ENCODE measurements at regions not wholly inside any gene's neighbourhood (a gene's known extent, or its start where the extent isn't known, plus 50 kb on each side); places are given as distances from the start of the nearest gene placed in this dataset.

DNA sequence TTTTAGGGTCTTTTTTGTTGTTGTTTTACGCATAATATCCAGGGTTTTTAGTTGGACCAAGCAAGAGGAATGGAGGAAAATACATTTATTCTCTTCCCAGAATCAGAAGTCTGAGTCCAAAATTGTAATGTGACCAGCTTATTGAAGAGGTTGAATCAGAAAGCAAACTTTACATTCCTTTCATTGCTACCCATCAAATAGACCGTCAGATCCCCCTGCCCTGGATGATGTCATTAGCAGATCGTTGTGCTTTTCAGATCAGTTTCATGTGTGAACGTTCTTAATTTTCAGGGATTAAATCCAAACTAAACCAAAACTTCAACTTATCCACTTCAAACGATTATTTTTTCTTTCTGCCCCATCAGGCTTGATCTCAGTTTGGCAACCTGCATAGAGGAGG, 85.7 kb upstream of the NGF start:
- intact Hi-C loops (cut with DNase I; ENCODE audit: low total_unique reads) (no loop called here), in situ Hi-C loops (cut with MboI; ENCODE audit: low sequenced_read_pairs in 4 of 4) (no loop called here)
- ATAC-seq (no peak), DNase-seq (no peak)
- Histone ChIP-seq H3K9me3 (no peaks in the 10 kb centered on the region), H3K27me3 (no peaks in the 10 kb centered on the region), H3K27ac (no peak overlapping the region), H3K36me3 (no peaks in the 10 kb centered on the region), H3K4me3 (no peak overlapping the region), H3K4me1 (no peaks in the 10 kb centered on the region)
- TF ChIP-seq, protein P1, sequence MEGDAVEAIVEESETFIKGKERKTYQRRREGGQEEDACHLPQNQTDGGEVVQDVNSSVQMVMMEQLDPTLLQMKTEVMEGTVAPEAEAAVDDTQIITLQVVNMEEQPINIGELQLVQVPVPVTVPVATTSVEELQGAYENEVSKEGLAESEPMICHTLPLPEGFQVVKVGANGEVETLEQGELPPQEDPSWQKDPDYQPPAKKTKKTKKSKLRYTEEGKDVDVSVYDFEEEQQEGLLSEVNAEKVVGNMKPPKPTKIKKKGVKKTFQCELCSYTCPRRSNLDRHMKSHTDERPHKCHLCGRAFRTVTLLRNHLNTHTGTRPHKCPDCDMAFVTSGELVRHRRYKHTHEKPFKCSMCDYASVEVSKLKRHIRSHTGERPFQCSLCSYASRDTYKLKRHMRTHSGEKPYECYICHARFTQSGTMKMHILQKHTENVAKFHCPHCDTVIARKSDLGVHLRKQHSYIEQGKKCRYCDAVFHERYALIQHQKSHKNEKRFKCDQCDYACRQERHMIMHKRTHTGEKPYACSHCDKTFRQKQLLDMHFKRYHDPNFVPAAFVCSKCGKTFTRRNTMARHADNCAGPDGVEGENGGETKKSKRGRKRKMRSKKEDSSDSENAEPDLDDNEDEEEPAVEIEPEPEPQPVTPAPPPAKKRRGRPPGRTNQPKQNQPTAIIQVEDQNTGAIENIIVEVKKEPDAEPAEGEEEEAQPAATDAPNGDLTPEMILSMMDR (IDR thresholded peaks at IDR 0.05 in 4 of 5, conservative IDR thresholded peaks at IDR 0.05 in 1 of 5), result no peak
- TF ChIP-seq POLR2A (IDR thresholded peaks at IDR 0.05), result no peak

DNA sequence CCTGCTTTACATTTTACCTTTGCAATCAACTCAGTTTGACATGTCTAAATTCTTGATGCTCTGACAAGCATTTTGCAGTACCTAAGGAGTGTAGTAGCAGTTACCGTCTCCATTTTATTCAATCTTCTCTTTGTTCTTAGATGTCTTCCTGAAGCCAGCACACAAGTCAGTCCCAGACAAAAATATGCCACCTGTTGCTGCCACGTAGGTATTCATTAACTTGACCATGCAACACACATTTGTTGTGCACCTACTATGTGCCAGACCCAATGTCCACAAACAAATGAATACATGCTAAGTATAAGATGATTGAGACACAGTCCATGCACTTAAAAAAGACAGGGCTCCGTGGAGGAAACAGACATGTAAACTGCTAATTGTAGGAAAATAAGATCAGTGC, 81.5 kb upstream of the NGF start:
- in situ Hi-C loops (cut with MboI; ENCODE audit: low sequenced_read_pairs in 4 of 4), result no loop called here
- DNase-seq (no peak), ATAC-seq (no peak)
- Histone ChIP-seq H3K4me1 (no peaks in the 10 kb centered on the region), H3K27ac (no peak overlapping the region), H3K36me3 (no peaks in the 10 kb centered on the region), H3K27me3 (no peaks in the 10 kb centered on the region), H3K9me3 (no peaks in the 10 kb centered on the region), H3K4me3 (no peak overlapping the region)
- intact Hi-C loops (cut with DNase I; ENCODE audit: low total_unique reads), result no loop called here
- no peak for TF ChIP-seq POLR2A (IDR thresholded peaks at IDR 0.05)
- TF ChIP-seq, protein P1 (IDR thresholded peaks at IDR 0.05 in 4 of 5, conservative IDR thresholded peaks at IDR 0.05 in 1 of 5), result no peak

DNA sequence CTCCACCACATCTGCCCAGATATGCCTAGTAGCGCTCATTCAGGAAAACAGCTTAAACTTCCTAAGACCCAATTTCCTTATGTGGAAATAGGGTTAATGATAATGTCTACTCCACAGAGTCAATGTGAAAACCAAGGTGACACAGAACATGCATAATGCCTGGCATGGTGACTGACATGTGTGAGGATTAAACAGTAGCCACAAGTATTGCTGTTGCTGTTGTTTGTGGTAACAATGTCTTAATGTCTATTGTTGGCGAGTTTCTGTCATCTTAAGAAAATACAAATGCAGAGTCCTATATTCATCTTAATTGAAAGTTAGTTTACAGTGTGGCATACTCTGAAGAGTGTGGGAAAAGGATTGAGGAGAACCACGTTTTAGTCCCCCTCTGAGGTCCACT, 75.6 kb upstream of the NGF start:
- Histone ChIP-seq H3K27me3 (no peaks in the 10 kb centered on the region), H3K4me1 (no peaks in the 10 kb centered on the region), H3K36me3 (no peaks in the 10 kb centered on the region), H3K9me3 (no peaks in the 10 kb centered on the region), H3K27ac (no peak overlapping the region), H3K4me3 (no peak overlapping the region)
- ATAC-seq (no peak), DNase-seq (no peak)
- intact Hi-C loops (cut with DNase I; ENCODE audit: low total_unique reads), result no loop called here
- in situ Hi-C loops (cut with MboI; ENCODE audit: low sequenced_read_pairs in 4 of 4), result no loop called here
- TF ChIP-seq, protein P1 (IDR thresholded peaks at IDR 0.05 in 4 of 5, conservative IDR thresholded peaks at IDR 0.05 in 1 of 5), result no peak
- TF ChIP-seq POLR2A (IDR thresholded peaks at IDR 0.05), result no peak

DNA sequence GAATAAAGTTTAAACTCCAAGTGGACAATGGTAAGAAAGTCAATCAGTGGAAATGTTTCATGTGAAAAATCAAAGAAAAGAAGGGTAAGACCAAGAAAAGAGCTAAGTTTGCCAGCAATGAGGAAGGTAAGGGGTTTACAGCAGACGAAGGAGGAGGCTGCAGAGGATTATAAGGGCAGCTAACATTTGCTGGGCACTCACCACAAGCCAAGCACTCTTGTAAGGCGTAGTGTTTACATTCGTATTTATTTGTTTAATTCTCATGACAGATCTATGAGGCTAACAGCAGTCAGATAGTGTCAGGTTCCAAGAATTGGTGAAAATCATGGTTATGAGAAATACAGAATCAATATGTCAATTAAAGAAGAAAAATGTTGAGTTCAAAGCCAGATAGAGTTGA, 75.2 kb upstream of the NGF start:
- no peak overlapping the region for H3K4me3 ChIP-seq
- in situ Hi-C loops (cut with MboI; ENCODE audit: low sequenced_read_pairs in 4 of 4), result no loop called here
- intact Hi-C loops (cut with DNase I; ENCODE audit: low total_unique reads), result no loop called here
- no peaks in the 10 kb centered on the region for H3K4me1 ChIP-seq
- no peaks in the 10 kb centered on the region for H3K9me3 ChIP-seq
- H3K27ac ChIP-seq, result no peak overlapping the region
- H3K36me3 ChIP-seq, result no peaks in the 10 kb centered on the region
- TF ChIP-seq, protein P1 (IDR thresholded peaks at IDR 0.05 in 4 of 5, conservative IDR thresholded peaks at IDR 0.05 in 1 of 5), result no peak
- TF ChIP-seq POLR2A (IDR thresholded peaks at IDR 0.05), result no peak
- no peak for ATAC-seq
- H3K27me3 ChIP-seq, result no peaks in the 10 kb centered on the region
- no peak for DNase-seq

DNA sequence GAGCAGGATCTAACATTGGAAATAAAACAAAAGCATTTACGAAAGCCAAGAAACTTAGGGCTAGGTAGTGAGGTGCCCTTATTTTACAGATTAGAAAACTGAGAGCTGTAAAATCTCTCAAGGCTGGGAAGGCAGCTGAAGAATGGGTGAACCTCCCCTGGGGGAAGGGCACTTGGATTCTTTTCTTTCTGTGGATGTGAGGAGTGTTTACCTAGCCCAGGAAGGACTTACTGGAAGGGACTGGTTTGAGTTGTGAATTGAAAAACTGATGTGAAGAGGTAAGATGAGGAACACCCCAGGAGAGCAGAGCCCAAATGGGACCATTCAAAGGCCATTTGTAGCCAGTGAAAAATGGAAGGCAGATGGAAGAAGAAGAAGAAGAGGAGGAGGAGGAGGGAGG, 74.7 kb upstream of the NGF start:
- intact Hi-C loops (cut with DNase I; ENCODE audit: low total_unique reads), result no loop called here
- H3K9me3 ChIP-seq, result no peaks in the 10 kb centered on the region
- ATAC-seq (no peak), DNase-seq (no peak)
- in situ Hi-C loops (cut with MboI; ENCODE audit: low sequenced_read_pairs in 4 of 4), result no loop called here
- H3K36me3 ChIP-seq, result no peaks in the 10 kb centered on the region
- H3K4me1 ChIP-seq, result no peaks in the 10 kb centered on the region
- no peak for TF ChIP-seq POLR2A (IDR thresholded peaks at IDR 0.05)
- TF ChIP-seq, protein P1 (IDR thresholded peaks at IDR 0.05 in 4 of 5, conservative IDR thresholded peaks at IDR 0.05 in 1 of 5), result no peak
- H3K27me3 ChIP-seq, result no peaks in the 10 kb centered on the region
- no peak overlapping the region for H3K27ac ChIP-seq
- no peak overlapping the region for H3K4me3 ChIP-seq

Measured in gastrocnemius medialis (tissue), 4 donors.